Naive thymus-derived CD4-positive, alpha-beta T cell (primary cell): ENCODE measurements at regions not wholly inside any gene's neighbourhood (a gene's known extent, or its start where the extent isn't known, plus 50 kb on each side); places are given as distances from the start of the nearest gene placed in this dataset.

Experiments
- ATAC-seq: fragments of 150-1000 bp; cut with Tn5 transposase; 2 replicates; pipeline ENCODE4 v1.10.0; 2021; ENCODE audit warnings: mild to moderate bottlenecking, moderate library complexity
- CTCF ChIA-PET: fragments of 350-600 bp; sonication (Branson Sonifier 250); formaldehyde crosslinking; loops from one replicate; lab custom pipeline; 2021; ENCODE audit warnings: antibody characterized with exemption; lab: Charles Lee
- POLR2A ChIA-PET: fragments of 350-600 bp; sonication (Branson Sonifier 250); formaldehyde crosslinking; loops from one replicate; lab custom pipeline; 2021; ENCODE audit warnings: antibody characterized with exemption, inconsistent platforms; lab: Charles Lee
- DNase-seq, 9 donors: peaks; one replicate each; pipeline versions ENCODE4 v3.0.0 to v3.0.0-alpha.2; 2020 to 2022; ENCODE audit warnings: mixed read lengths in 1 of 9
- H3K27ac ChIP-seq: one replicate; pipeline ENCODE4 v1.7.0; 2013; ENCODE audit warnings: mild to moderate bottlenecking, low read depth, low read length, moderate library complexity
- H3K27me3 ChIP-seq, 2 donors: one replicate each; pipeline ENCODE4 v1.7.0; 2013; ENCODE audit warnings: low read length in 2 of 2, mild to moderate bottlenecking in 2 of 2, moderate library complexity in 2 of 2; ENCODE audit not compliant: control insufficient read depth in 2 of 2, insufficient read depth in 2 of 2
- H3K36me3 ChIP-seq, 3 experiments: 1 replicate in 2 of 3; 2 replicates in 1 of 3; pipeline ENCODE4 v1.7.0; 2013; ENCODE audit warnings: low read length in 3 of 3, mild to moderate bottlenecking in 3 of 3, moderate library complexity in 1 of 3; ENCODE audit not compliant: insufficient read depth in 3 of 3, control insufficient read depth in 2 of 3
- H3K4me1 ChIP-seq, 2 donors: one replicate each; pipeline ENCODE4 v1.7.0; 2013; ENCODE audit warnings: low read length in 2 of 2, mild to moderate bottlenecking in 2 of 2, moderate library complexity in 1 of 2; ENCODE audit not compliant: control insufficient read depth in 2 of 2, insufficient read depth in 2 of 2
- H3K4me3 ChIP-seq: 2 replicates; pipeline ENCODE4 v1.7.0; 2013; ENCODE audit warnings: mild to moderate bottlenecking, low read length
- H3K9me3 ChIP-seq, 3 experiments: 1 replicate in 2 of 3; 2 replicates in 1 of 3; pipeline ENCODE4 v1.7.0; 2013; ENCODE audit warnings: low read length in 3 of 3; ENCODE audit not compliant: control insufficient read depth in 2 of 3
- H3K27ac Mint-ChIP-seq, 9 donors: one replicate each; pipeline ENCODE4 v1.8.0; 2020 to 2022; ENCODE audit warnings: mixed read lengths in 9 of 9, mild to moderate bottlenecking in 8 of 9, moderate library complexity in 5 of 9, inconsistent platforms in 2 of 9
- H3K27me3 Mint-ChIP-seq, 5 donors: one replicate each; pipeline ENCODE4 v1.8.0; 2021 to 2022; ENCODE audit warnings: mixed read lengths in 5 of 5, mild to moderate bottlenecking in 1 of 5
- H3K36me3 Mint-ChIP-seq, 5 donors: one replicate each; pipeline ENCODE4 v1.8.0; 2020 to 2022; ENCODE audit warnings: mixed read lengths in 5 of 5, mild to moderate bottlenecking in 3 of 5, inconsistent platforms in 1 of 5
- H3K4me1 Mint-ChIP-seq, 7 donors: one replicate each; pipeline ENCODE4 v1.8.0; 2020 to 2022; ENCODE audit warnings: mixed read lengths in 7 of 7, mild to moderate bottlenecking in 3 of 7, inconsistent platforms in 1 of 7
- H3K4me3 Mint-ChIP-seq, 10 donors: one replicate each; pipeline ENCODE4 v1.8.0; 2020 to 2022; ENCODE audit warnings: mild to moderate bottlenecking in 10 of 10, mixed read lengths in 10 of 10, moderate library complexity in 6 of 10, inconsistent platforms in 2 of 10
- H3K9me3 Mint-ChIP-seq, 11 donors: one replicate each; pipeline ENCODE4 v1.8.0; 2020 to 2022; ENCODE audit warnings: mixed read lengths in 11 of 11, mild to moderate bottlenecking in 4 of 11, inconsistent platforms in 1 of 11, moderate library complexity in 1 of 11
- intact Hi-C, 2 donors: fragments of 100-400 bp; cut with micrococcal nuclease; formaldehyde crosslinking; loops; one replicate each; pipeline ENCODE4 v1.15.1; 2023

GRCh38 chr5:114070093-114070722 is 291.7 kb upstream of the KCNN2 start:
- H3K27ac Mint-ChIP-seq, result no peak overlapping the region
- Histone ChIP-seq H3K9me3 (no peaks in the 10 kb centered on the region), H3K27ac (no peak overlapping the region), H3K27me3 (no peaks in the 10 kb centered on the region), H3K4me1 (no peaks in the 10 kb centered on the region), H3K36me3 (no peaks in the 10 kb centered on the region), H3K4me3 (no peak overlapping the region)
- ChIA-PET POLR2A (no interaction called here), CTCF (no interaction called here)
- intact Hi-C loops, result no loop called here
- no peak overlapping the region for H3K4me3 Mint-ChIP-seq
- DNase-seq (no peak), ATAC-seq (no peak)
- peaks cover 0 to 8% (median 0%) of the 10 kb centered on the region in 11 donors for H3K9me3 Mint-ChIP-seq
- H3K4me1 Mint-ChIP-seq, result no peaks in the 10 kb centered on the region
- peaks cover 0 to 6% (median 0%) of the 10 kb centered on the region in 5 donors for H3K27me3 Mint-ChIP-seq
- no peaks in the 10 kb centered on the region for H3K36me3 Mint-ChIP-seq

DNA sequence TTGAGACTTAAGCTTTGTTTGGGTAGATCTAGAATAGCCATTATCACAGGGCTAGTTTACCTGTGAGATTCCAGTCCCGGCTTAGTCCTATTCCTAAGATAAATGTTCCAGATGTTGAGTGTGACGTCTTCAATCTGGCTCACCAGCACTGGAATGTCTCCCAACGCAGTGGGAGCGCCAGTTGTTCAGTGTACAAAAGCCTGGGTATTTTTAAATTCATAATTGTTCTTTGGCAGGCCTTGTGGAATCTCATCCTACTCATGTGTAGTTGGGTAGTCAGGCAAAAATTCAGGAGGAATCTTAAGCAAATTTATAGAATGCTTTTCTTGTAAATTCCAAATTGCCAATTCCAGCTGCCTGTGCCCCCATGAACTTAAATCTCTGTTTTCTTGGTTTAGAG is 272.6 kb upstream of the KCNN2 start:
- no peak overlapping the region for H3K27ac Mint-ChIP-seq
- POLR2A ChIA-PET, result no interaction called here
- no peaks in the 10 kb centered on the region for H3K27me3 ChIP-seq
- H3K36me3 ChIP-seq, result no peaks in the 10 kb centered on the region
- intact Hi-C loops, result no loop called here
- no peaks in the 10 kb centered on the region for H3K27me3 Mint-ChIP-seq
- H3K4me1 Mint-ChIP-seq, result no peaks in the 10 kb centered on the region
- DNase-seq (no peak), ATAC-seq (no peak)
- H3K4me1 ChIP-seq, result no peaks in the 10 kb centered on the region
- peaks cover 0 to 4% (median 0%) of the 10 kb centered on the region in 3 experiments for H3K9me3 ChIP-seq
- H3K9me3 Mint-ChIP-seq, result peaks cover 4 to 30% (median 15%) of the 10 kb centered on the region in 11 donors
- no peak overlapping the region for H3K4me3 ChIP-seq
- H3K36me3 Mint-ChIP-seq, result peaks cover 0 to 7% (median 6%) of the 10 kb centered on the region in 5 donors
- H3K27ac ChIP-seq, result no peak overlapping the region
- CTCF ChIA-PET, result no interaction called here
- no peak overlapping the region for H3K4me3 Mint-ChIP-seq

- peaks cover 3 to 19% (median 11%) of the 10 kb centered on the region in 11 donors for H3K9me3 Mint-ChIP-seq
- H3K36me3 Mint-ChIP-seq, result peaks cover 0 to 7% (median 6%) of the 10 kb centered on the region in 5 donors
- ChIA-PET CTCF (no interaction called here), POLR2A (interaction anchor here (0.7 kb wide), 1 partner anchor 1661 kb away, joined by 4 read pairs; no protein-coding TSS in a partner anchor)
- H3K9me3 ChIP-seq, result peaks cover 0 to 2% (median 0%) of the 10 kb centered on the region in 3 experiments
- no peaks in the 10 kb centered on the region for H3K4me1 ChIP-seq
- intact Hi-C loops, result no loop called here
- no peak overlapping the region for H3K4me3 Mint-ChIP-seq
- no peaks in the 10 kb centered on the region for H3K27me3 ChIP-seq
- H3K27ac Mint-ChIP-seq, result no peak overlapping the region
- no peak for ATAC-seq
- H3K27ac ChIP-seq, result no peak overlapping the region
- H3K4me3 ChIP-seq, result no peak overlapping the region
- no peaks in the 10 kb centered on the region for H3K4me1 Mint-ChIP-seq
- H3K36me3 ChIP-seq, result no peaks in the 10 kb centered on the region
- no peaks in the 10 kb centered on the region for H3K27me3 Mint-ChIP-seq
- no peak for DNase-seq
Measured at GRCh38 chr5:114097570-114097969, 264.3 kb upstream of the KCNN2 start.

DNA sequence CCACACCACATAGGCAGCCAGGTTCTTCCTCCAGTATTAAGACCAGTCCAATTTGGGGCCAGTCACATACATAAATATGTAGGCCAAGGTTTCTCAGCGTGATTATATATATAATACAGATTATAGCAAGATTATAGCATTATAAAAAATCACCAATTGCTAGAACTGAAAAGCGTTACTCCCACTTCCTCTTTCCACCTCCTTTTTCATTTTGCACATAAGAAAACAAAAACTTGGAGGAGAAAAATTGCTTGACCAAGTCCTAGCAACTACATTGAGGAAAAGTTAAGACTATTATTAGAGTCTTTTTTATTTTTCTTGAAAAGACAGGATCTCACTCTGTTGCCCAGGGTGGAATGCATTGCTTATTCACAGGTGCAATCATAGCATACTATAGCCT is 262.7 kb upstream of the KCNN2 start:
- H3K4me3 Mint-ChIP-seq, result no peak overlapping the region
- H3K27me3 ChIP-seq, result no peaks in the 10 kb centered on the region
- H3K27ac ChIP-seq, result no peak overlapping the region
- no peaks in the 10 kb centered on the region for H3K36me3 ChIP-seq
- H3K4me3 ChIP-seq, result no peak overlapping the region
- ATAC-seq (no peak), DNase-seq (no peak)
- intact Hi-C loops, result no loop called here
- H3K27me3 Mint-ChIP-seq, result no peaks in the 10 kb centered on the region
- H3K4me1 Mint-ChIP-seq, result no peaks in the 10 kb centered on the region
- ChIA-PET POLR2A (no interaction called here), CTCF (no interaction called here)
- no peak overlapping the region for H3K27ac Mint-ChIP-seq
- H3K4me1 ChIP-seq, result no peaks in the 10 kb centered on the region
- H3K9me3 Mint-ChIP-seq, result peaks cover 0 to 17% (median 4%) of the 10 kb centered on the region in 11 donors
- H3K9me3 ChIP-seq, result no peaks in the 10 kb centered on the region
- H3K36me3 Mint-ChIP-seq, result no peaks in the 10 kb centered on the region

DNA sequence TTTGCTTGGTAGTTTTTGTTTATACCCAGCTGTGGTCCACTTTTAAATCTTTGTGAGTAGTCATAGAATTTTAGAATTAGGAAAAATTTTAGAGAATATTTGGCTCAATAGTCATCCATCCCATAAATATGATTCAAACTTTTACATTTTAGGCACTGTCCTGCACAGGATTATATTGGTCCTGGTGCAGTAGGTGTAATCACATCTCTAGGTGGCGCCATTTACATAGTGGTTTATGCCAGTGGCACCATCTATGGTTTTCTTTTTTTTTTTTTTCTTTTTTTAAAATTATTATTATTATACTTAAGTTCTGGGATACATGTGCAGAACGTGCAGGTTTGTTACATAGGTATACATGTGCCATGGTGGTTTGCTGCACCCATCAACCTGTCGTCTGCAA is 260.7 kb upstream of the KCNN2 start:
- Mint-ChIP-seq H3K27ac (no peak overlapping the region), H3K4me3 (no peak overlapping the region), H3K36me3 (no peaks in the 10 kb centered on the region), H3K27me3 (no peaks in the 10 kb centered on the region), H3K9me3 (peaks cover 0 to 19% (median 5%) of the 10 kb centered on the region in 11 donors), H3K4me1 (no peaks in the 10 kb centered on the region)
- Histone ChIP-seq H3K27me3 (no peaks in the 10 kb centered on the region), H3K4me3 (no peak overlapping the region), H3K4me1 (no peaks in the 10 kb centered on the region), H3K36me3 (no peaks in the 10 kb centered on the region), H3K9me3 (no peaks in the 10 kb centered on the region), H3K27ac (no peak overlapping the region)
- intact Hi-C loops, result no loop called here
- ChIA-PET POLR2A (no interaction called here), CTCF (no interaction called here)
- ATAC-seq (no peak), DNase-seq (no peak)

- no peak overlapping the region for H3K27ac ChIP-seq
- Mint-ChIP-seq H3K36me3 (no peaks in the 10 kb centered on the region), H3K9me3 (peaks cover 0 to 10% (median 4%) of the 10 kb centered on the region in 11 donors), H3K4me1 (no peaks in the 10 kb centered on the region), H3K4me3 (no peak overlapping the region), H3K27me3 (no peaks in the 10 kb centered on the region), H3K27ac (no peak overlapping the region)
- no peaks in the 10 kb centered on the region for H3K9me3 ChIP-seq
- DNase-seq (no peak), ATAC-seq (no peak)
- H3K4me3 ChIP-seq, result no peak overlapping the region
- CTCF ChIA-PET, result no interaction called here
- no peaks in the 10 kb centered on the region for H3K4me1 ChIP-seq
- intact Hi-C loops, result no loop called here
- POLR2A ChIA-PET, result no interaction called here
- no peaks in the 10 kb centered on the region for H3K36me3 ChIP-seq
- no peaks in the 10 kb centered on the region for H3K27me3 ChIP-seq
Measured at GRCh38 chr5:114113604-114114003, 248.3 kb upstream of the KCNN2 start.

DNA sequence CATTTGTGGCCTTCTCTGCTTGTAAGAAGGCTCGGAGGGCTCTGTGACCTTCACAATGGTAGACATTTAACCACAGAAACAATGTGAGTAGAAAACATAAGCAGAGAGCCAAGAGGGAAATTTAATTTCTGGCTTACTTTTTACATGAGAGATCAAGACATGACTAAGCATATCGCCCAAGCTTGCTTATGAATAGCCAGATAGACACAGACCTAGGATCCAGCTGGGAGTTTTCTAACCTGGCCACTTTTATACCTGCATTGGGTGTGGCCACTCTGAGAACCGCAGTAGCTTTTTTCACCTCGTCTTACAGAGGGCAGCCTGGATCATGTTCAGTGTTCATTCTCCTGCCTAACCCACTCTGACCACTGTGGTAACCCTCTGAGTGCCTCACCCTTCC is 244.9 kb upstream of the KCNN2 start:
- ATAC-seq (no peak), DNase-seq (no peak)
- Histone ChIP-seq H3K36me3 (no peaks in the 10 kb centered on the region), H3K9me3 (no peaks in the 10 kb centered on the region), H3K4me3 (no peak overlapping the region), H3K4me1 (no peaks in the 10 kb centered on the region), H3K27ac (no peak overlapping the region), H3K27me3 (no peaks in the 10 kb centered on the region)
- Mint-ChIP-seq H3K27me3 (no peaks in the 10 kb centered on the region), H3K9me3 (peaks cover 0 to 8% (median 4%) of the 10 kb centered on the region in 11 donors), H3K36me3 (no peaks in the 10 kb centered on the region), H3K4me3 (no peak overlapping the region), H3K4me1 (no peaks in the 10 kb centered on the region), H3K27ac (no peak overlapping the region)
- POLR2A ChIA-PET, result no interaction called here
- intact Hi-C loops, result no loop called here
- CTCF ChIA-PET, result no interaction called here
